ENCODE measurements at regions not wholly inside any gene's neighbourhood (a gene's known extent, or its start where the extent isn't known, plus 50 kb on each side); places are given as distances from the start of the nearest gene placed in this dataset.

DNA sequence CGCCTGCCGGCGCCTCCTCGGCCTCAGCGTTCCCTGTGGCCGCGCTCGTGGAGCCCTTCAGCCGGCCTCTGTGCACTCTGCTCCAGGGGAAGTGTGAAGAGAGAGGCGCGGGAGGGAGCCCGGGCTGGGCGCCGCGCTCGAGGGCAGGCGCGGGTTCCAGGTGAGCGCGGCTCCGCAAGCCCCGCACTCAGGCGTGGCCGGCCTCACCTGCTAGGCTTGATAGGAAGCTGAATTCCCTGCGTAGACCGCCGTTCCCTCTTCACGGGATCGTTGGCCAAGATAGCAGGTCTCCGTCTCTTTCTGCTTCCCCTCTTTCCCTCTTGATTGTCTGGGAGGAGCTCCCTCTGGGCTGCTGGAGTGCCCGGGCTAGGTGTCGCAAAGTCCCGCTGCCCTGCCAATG lies 89.7 kb downstream of the ASCL4 start:
- TF ChIP-seq, protein P1, sequence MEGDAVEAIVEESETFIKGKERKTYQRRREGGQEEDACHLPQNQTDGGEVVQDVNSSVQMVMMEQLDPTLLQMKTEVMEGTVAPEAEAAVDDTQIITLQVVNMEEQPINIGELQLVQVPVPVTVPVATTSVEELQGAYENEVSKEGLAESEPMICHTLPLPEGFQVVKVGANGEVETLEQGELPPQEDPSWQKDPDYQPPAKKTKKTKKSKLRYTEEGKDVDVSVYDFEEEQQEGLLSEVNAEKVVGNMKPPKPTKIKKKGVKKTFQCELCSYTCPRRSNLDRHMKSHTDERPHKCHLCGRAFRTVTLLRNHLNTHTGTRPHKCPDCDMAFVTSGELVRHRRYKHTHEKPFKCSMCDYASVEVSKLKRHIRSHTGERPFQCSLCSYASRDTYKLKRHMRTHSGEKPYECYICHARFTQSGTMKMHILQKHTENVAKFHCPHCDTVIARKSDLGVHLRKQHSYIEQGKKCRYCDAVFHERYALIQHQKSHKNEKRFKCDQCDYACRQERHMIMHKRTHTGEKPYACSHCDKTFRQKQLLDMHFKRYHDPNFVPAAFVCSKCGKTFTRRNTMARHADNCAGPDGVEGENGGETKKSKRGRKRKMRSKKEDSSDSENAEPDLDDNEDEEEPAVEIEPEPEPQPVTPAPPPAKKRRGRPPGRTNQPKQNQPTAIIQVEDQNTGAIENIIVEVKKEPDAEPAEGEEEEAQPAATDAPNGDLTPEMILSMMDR (conservative IDR thresholded peaks at IDR 0.05; ENCODE audit: low read length) = no peak
- TF ChIP-seq EZH2phosphoT487 (IDR thresholded peaks at IDR 0.05; ENCODE audit: borderline replicate concordance, low read depth, low read length) = no peak
